ENCODE measurements at regions not wholly inside any gene's neighbourhood (a gene's known extent, or its start where the extent isn't known, plus 50 kb on each side); places are given as distances from the start of the nearest gene placed in this dataset.
"Not testable (repeated sequence)": the region's sequence is repeated elsewhere in the genome, so short reads cannot be mapped to it uniquely, and the experiment has no call there.

GRCh38 chr9:90233081-90233480 is 409.5 kb downstream of the DIRAS2 start:
- DNase-seq (ENCODE audit: low read depth): not testable (repeated sequence)

- no peak for DNase-seq (ENCODE audit: low read depth)
These were observed 402.1 kb downstream of the DIRAS2 start for GRCh38 chr9:90240541-90240940.

GRCh38 chr9:90245661-90246060 is 397.0 kb downstream of the DIRAS2 start:
- DNase-seq (ENCODE audit: low read depth): no peak

GRCh38 chr9:90249094-90249493 is 393.5 kb downstream of the DIRAS2 start:
- no peak for DNase-seq (ENCODE audit: low read depth)

- DNase-seq (ENCODE audit: low read depth): no peak
These were observed 391.3 kb downstream of the DIRAS2 start for GRCh38 chr9:90251316-90251715.

- DNase-seq (ENCODE audit: low read depth): no peak
These were observed 386.3 kb downstream of the DIRAS2 start for GRCh38 chr9:90256345-90256744.

GRCh38 chr9:90259311-90260246 is 383.0 kb downstream of the DIRAS2 start:
- DNase-seq (ENCODE audit: low read depth): no peak

GRCh38 chr9:90261698-90262097 is 380.9 kb downstream of the DIRAS2 start:
- DNase-seq (ENCODE audit: low read depth): no peak

GRCh38 chr9:90268613-90269012 is 374.0 kb downstream of the DIRAS2 start:
- DNase-seq (ENCODE audit: low read depth): no peak

- no peak for DNase-seq (ENCODE audit: low read depth)
These were observed 370.9 kb downstream of the DIRAS2 start for GRCh38 chr9:90271707-90272106.

GRCh38 chr9:90274725-90275124 is 367.9 kb downstream of the DIRAS2 start:
- no peak for DNase-seq (ENCODE audit: low read depth)

GRCh38 chr9:90285946-90286345 is 356.7 kb downstream of the DIRAS2 start:
- DNase-seq (ENCODE audit: low read depth): no peak

GRCh38 chr9:90287567-90288274 is 354.9 kb downstream of the DIRAS2 start:
- DNase-seq (ENCODE audit: low read depth): no peak

GRCh38 chr9:90288275-90288639 is 354.4 kb downstream of the DIRAS2 start:
- no peak for DNase-seq (ENCODE audit: low read depth)

GRCh38 chr9:90290716-90291485 is 351.7 kb downstream of the DIRAS2 start:
- no peak for DNase-seq (ENCODE audit: low read depth)

GRCh38 chr9:90296539-90296938 is 346.1 kb downstream of the DIRAS2 start:
- no peak for DNase-seq (ENCODE audit: low read depth)

- DNase-seq (ENCODE audit: low read depth): no peak
These were observed 342.7 kb downstream of the DIRAS2 start for GRCh38 chr9:90299968-90300367.

- no peak for DNase-seq (ENCODE audit: low read depth)
These were observed 341.9 kb downstream of the DIRAS2 start for GRCh38 chr9:90300611-90301276.

GRCh38 chr9:90301277-90301653 is 341.4 kb downstream of the DIRAS2 start:
- peak; percentile 59 for DNase-seq (ENCODE audit: low read depth)

- DNase-seq (ENCODE audit: low read depth): no peak
These were observed 339.0 kb downstream of the DIRAS2 start for GRCh38 chr9:90303655-90304054.

GRCh38 chr9:90306158-90306557 is 336.5 kb downstream of the DIRAS2 start:
- no peak for DNase-seq (ENCODE audit: low read depth)

Measured in GM04503 (cell line).